H54 (cell line): ENCODE measurements at regions not wholly inside any gene's neighbourhood (a gene's known extent, or its start where the extent isn't known, plus 50 kb on each side); places are given as distances from the start of the nearest gene placed in this dataset.

Experiments used
- DNase-seq: peaks from one replicate; pipeline ENCODE4 v3.0.0; 2011; ENCODE audit warnings: low spot score, mixed read lengths; ENCODE audit not compliant: insufficient read length
- FAIRE-seq: peaks from 3 replicates; lab custom pipeline; 2011; peaks lifted over from hg19 to GRCh38; lab: Jason Lieb, UNC
- POLR2A ChIP-seq: IDR thresholded peaks from 2 replicates; pipeline ENCODE4 v1.6.1; 2011; ENCODE audit warnings: low read depth, mild to moderate bottlenecking, low read length

GRCh38 chr7:37504801-37505200, 56.1 kb upstream of the ELMO1 start:
- TF ChIP-seq POLR2A, result no peak
- no peak for DNase-seq
- FAIRE-seq, result no peak

- DNase-seq (no peak), FAIRE-seq (no peak)
- no peak for TF ChIP-seq POLR2A
These were observed 57.2 kb upstream of the ELMO1 start for GRCh38 chr7:37505750-37506353.

DNA sequence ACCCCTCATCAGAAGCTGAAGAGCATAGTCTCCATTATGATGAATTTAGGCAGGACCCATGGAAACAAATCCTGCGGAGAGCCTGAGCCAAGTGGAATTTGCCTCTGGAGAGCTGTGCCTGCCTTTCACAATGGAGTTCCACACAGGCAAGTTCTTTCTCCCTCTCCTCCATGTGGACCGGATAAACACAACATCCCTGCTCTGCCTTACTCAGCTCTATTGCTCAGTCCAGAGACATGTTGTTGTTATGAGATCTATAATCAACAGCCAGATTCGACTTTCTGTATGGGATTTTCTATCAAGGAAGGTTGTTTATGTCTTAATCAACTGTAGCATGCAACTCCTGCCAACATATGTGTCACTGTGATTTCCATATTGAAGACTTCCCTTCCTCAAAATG, 59.5 kb upstream of the ELMO1 start:
- no peak for DNase-seq
- TF ChIP-seq POLR2A, result no peak
- no peak for FAIRE-seq

- no peak for TF ChIP-seq POLR2A
- DNase-seq (peak; percentile 12), FAIRE-seq (no peak)
These were observed 61.5 kb upstream of the ELMO1 start for GRCh38 chr7:37510043-37510634.

- DNase-seq, result no peak
- no peak for TF ChIP-seq POLR2A
- FAIRE-seq, result no peak
These were observed 63.3 kb upstream of the ELMO1 start for GRCh38 chr7:37511915-37512314.

GRCh38 chr7:37514497-37514896, 65.8 kb upstream of the ELMO1 start:
- no peak for FAIRE-seq
- TF ChIP-seq POLR2A, result no peak
- DNase-seq, result no peak

DNA sequence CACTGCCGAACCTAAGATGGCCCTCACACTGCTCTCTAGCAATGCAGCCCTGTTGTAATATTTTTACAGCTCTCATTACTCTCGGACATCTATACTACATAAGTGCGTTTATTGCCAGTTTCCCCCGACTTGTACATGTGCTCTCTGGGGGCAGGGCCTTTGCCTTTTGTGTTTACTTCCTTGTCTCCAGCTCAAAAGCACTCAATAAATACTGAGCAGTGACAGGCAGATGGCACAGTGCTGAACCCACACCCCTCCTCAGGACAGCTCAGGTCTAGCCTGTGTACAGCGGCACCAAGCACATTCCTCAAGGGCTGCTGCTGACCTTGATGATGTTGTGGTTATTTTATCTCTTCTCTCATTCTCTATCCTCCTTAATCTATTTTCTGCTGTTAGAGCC, 68.0 kb upstream of the ELMO1 start:
- FAIRE-seq (no peak), DNase-seq (no peak)
- no peak for TF ChIP-seq POLR2A

DNA sequence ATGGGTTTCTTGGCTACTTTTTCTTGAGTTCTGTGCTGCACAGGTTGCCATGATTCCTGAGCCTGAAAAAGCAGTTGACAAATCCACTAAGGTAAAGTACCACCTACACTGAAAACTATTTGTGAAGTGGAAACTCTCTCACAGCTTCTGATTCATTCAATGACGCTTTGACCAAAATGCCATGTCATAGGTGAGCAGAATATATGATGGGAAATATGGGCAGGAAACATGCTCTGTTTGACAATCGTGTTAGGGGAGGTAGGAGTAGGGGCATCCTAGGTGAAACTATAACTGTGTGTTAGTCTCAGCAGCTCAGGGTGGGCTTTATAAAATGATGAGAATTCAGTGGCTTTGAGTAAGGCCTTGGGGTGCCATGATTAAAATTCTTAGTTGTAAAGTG, 69.6 kb upstream of the ELMO1 start:
- no peak for TF ChIP-seq POLR2A
- no peak for FAIRE-seq

DNA sequence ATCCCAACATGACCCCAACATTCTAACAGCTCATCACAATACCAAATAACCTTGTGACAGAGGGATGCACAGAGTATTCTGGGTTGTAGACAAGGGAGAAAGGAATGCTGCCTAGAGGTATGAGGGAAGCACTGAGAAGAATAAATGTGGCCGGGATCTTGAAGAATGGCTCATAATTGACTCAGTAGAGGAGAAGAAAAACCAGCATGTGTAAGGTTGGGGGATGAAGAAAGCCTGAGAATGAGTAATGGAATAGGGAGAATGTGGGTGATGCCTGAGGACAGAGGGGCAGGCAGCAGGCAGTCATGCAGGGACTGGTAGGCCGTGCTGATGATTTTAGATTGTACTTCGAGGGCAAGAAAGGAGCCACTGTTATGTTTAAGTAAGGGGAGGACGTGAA, 75.4 kb upstream of the ELMO1 start:
- DNase-seq (no peak), FAIRE-seq (no peak)
- TF ChIP-seq POLR2A, result no peak

More for the DNA sequence above, 69.6 kb upstream of the ELMO1 start:
- DNase-seq, result no peak

DNA sequence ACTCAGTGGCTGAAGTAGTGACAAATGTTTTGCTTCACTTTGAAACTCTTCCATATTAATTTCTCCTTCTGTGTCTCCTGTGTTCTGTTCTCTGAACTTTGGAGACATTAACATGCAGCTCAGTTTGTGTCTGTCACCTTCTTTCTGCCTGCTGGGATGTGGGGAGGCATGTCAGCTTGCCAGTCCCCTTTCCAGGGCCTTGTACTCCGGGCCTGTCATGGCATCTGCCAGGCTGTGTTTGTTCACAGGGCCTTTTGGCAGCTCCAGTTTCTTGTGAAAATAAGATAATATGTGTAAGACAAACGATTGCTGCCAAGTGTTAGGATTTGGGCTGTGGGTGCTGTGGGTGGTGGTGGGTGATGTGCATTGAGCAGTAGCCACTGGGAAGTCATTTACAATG, 76.1 kb upstream of the ELMO1 start:
- TF ChIP-seq POLR2A, result no peak
- FAIRE-seq, result no peak
- DNase-seq, result no peak

DNA sequence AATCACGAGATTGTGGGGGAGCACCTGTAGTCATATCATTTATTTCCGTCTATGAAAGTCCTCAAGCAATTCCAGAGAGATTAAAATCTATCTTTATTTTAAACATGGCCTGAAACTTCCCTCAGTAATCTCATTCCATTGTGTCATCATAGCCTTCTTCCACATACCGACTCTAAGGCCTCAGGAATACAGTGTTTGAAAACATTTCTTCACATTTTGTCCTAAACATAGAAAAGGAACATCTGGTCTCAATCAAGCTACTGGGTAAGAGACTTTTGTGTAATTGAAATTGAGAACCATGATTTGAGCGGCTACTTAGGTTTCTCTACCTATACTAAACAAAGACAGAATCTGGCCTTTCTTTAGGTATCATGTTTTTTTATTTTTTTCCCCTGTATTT, 78.0 kb upstream of the ELMO1 start:
- no peak for DNase-seq
- TF ChIP-seq POLR2A, result no peak
- FAIRE-seq, result no peak

- no peak for TF ChIP-seq POLR2A
- FAIRE-seq (no peak), DNase-seq (no peak)
These were observed 78.4 kb upstream of the ELMO1 start for GRCh38 chr7:37527109-37527508.

DNA sequence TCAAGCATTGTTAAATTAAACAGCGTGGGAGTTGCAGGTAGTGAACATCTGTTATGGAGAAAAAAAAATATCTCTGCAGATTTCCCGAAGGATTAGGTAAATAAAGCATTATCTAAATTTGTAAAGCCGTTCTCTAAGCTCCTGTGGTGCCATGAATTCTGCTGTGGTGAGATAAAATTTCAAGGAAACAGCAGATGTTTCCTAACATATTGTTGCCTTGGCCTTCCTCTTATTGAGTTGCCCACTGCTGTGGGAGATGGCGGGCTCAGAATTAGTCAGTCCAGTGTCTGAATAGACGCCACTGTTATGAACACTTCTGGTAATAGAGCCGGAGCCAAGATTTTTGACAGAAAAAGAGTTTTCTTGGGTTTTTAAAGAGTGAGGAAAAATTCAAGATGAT, 82.6 kb upstream of the ELMO1 start:
- TF ChIP-seq POLR2A, result no peak
- DNase-seq (no peak), FAIRE-seq (no peak)

DNA sequence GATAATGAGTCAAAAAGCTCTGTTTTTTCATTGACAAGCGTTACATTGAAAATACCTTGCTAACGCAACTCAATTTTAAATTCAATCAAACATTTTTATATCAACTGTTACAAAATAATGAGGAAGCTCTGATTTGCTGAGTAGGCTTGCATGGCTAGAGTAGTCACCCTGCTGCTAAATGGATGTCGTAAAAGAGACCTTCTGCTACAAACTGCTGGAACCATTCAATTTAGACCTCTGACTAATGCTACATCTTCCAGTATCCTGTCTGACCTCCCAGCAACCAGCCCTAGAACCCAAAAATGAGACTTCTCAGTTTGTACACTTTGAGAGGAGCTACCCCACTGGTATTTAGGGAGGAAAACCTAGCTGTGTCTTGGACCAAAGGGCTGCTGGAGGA, 84.0 kb upstream of the ELMO1 start:
- no peak for TF ChIP-seq POLR2A
- no peak for FAIRE-seq
- no peak for DNase-seq

- DNase-seq (no peak), FAIRE-seq (no peak)
- no peak for TF ChIP-seq POLR2A
These were observed 86.4 kb upstream of the ELMO1 start for GRCh38 chr7:37534893-37535610.
